MM.1S (cell line): ENCODE measurements at regions not wholly inside any gene's neighbourhood (a gene's known extent, or its start where the extent isn't known, plus 50 kb on each side); places are given as distances from the start of the nearest gene placed in this dataset.

Experiments used
- DNase-seq: peaks from one replicate; pipeline ENCODE4 v3.0.0-alpha.2; 2015
- H2AFZ ChIP-seq: fragments of 300-600 bp; sonication (generic); 2 replicates; pipeline ENCODE4 v1.6.0; 2016; ENCODE audit warnings: antibody characterized with exemption, low read length
- H3F3A ChIP-seq: fragments of 300-600 bp; sonication (generic); 2 replicates; pipeline ENCODE4 v1.6.1; 2016; ENCODE audit warnings: mild to moderate bottlenecking, antibody characterized with exemption, low read length, moderate library complexity, mixed read lengths; ENCODE audit not compliant: insufficient read depth
- H3K27ac ChIP-seq: fragments of 300-600 bp; sonication (generic); 2 replicates; pipeline ENCODE4 v1.5.1; 2016; ENCODE audit warnings: mild to moderate bottlenecking, low read length
- H3K27me3 ChIP-seq: fragments of 300-600 bp; sonication (generic); replicated peaks from 2 replicates; pipeline ENCODE4 v1.6.0; 2016; ENCODE audit warnings: low read length; ENCODE audit not compliant: insufficient read depth
- H3K36me3 ChIP-seq: fragments of 300-600 bp; sonication (generic); replicated peaks from 2 replicates; pipeline ENCODE4 v1.6.1; 2016; ENCODE audit warnings: mild to moderate bottlenecking, low read length, mixed read lengths; ENCODE audit not compliant: insufficient read depth
- H3K4me1 ChIP-seq: fragments of 300-600 bp; sonication (generic); 2 replicates; pipeline ENCODE4 v1.6.1; 2016; ENCODE audit warnings: low read length, mixed read lengths
- H3K4me2 ChIP-seq: fragments of 300-600 bp; sonication (generic); 2 replicates; pipeline ENCODE4 v1.6.0; 2016; ENCODE audit warnings: low read depth, low read length
- H3K4me3 ChIP-seq: fragments of 300-600 bp; sonication (generic); 2 replicates; pipeline ENCODE4 v1.5.1; 2016; ENCODE audit warnings: low read length, mixed read lengths
- H3K79me2 ChIP-seq: fragments of 300-600 bp; sonication (generic); 2 replicates; pipeline ENCODE4 v1.6.1; 2016; ENCODE audit warnings: mixed run types, low read length, mixed read lengths
- H3K9ac ChIP-seq: fragments of 300-600 bp; sonication (generic); 2 replicates; pipeline ENCODE4 v1.6.1; 2016; ENCODE audit warnings: low read length, mixed read lengths
- H3K9me2 ChIP-seq: fragments of 300-600 bp; sonication (generic); replicated peaks from 2 replicates; pipeline ENCODE4 v1.6.1; 2016; ENCODE audit warnings: mild to moderate bottlenecking, low read length, mixed read lengths; ENCODE audit not compliant: insufficient read depth
- H3K9me3 ChIP-seq: fragments of 300-600 bp; sonication (generic); replicated peaks from 2 replicates; pipeline ENCODE4 v1.6.1; 2016; ENCODE audit warnings: mild to moderate bottlenecking, low read length, mixed read lengths; ENCODE audit not compliant: insufficient read depth
- H4K20me1 ChIP-seq: fragments of 300-600 bp; sonication (generic); 2 replicates; pipeline ENCODE4 v1.6.1; 2016; ENCODE audit warnings: mild to moderate bottlenecking, low read length, moderate library complexity, mixed read lengths; ENCODE audit not compliant: insufficient read depth
- CTCF ChIP-seq: fragments of 300-600 bp; sonication (generic); IDR thresholded peaks from 2 replicates; pipeline ENCODE4 v1.5.1; 2016; ENCODE audit warnings: antibody characterized with exemption, low read length, mixed read lengths
- EZH2 ChIP-seq: fragments of 300-600 bp; sonication (generic); optimal IDR thresholded peaks from 2 replicates; pipeline ENCODE3; 2017; ENCODE audit warnings: low read depth, mild to moderate bottlenecking, antibody characterized with exemption, low read length, mixed read lengths
- EZH2phosphoT487 ChIP-seq: fragments of 300-600 bp; sonication (generic); IDR thresholded peaks from 2 replicates; pipeline ENCODE4 v1.6.1; 2018; ENCODE audit warnings: antibody characterized with exemption, low read length

GRCh38 chr13:50275392-50276063 lies 260.3 kb downstream of the KCNRG start:
- no peaks in the 10 kb centered on the region for H3K27me3 ChIP-seq
- no peaks in the 10 kb centered on the region for H3K9me2 ChIP-seq
- H2AFZ ChIP-seq, result no peak overlapping the region
- no peak for TF ChIP-seq EZH2phosphoT487
- no peak for TF ChIP-seq CTCF
- no peak for TF ChIP-seq EZH2
- H3K79me2 ChIP-seq, result no peaks in the 10 kb centered on the region
- DNase-seq, result no peak
- no peaks in the 10 kb centered on the region for H3K9me3 ChIP-seq
- H3K4me1 ChIP-seq, result no peaks in the 10 kb centered on the region
- no peaks in the 10 kb centered on the region for H3F3A ChIP-seq
- no peak overlapping the region for H3K27ac ChIP-seq
- H3K4me3 ChIP-seq, result no peak overlapping the region
- H4K20me1 ChIP-seq, result no peaks in the 10 kb centered on the region
- no peaks in the 10 kb centered on the region for H3K36me3 ChIP-seq
- H3K9ac ChIP-seq, result no peak overlapping the region
- H3K4me2 ChIP-seq, result no peak overlapping the region

GRCh38 chr13:50276550-50276949 lies 261.3 kb downstream of the KCNRG start:
- no peaks in the 10 kb centered on the region for H3K9me3 ChIP-seq
- H3K36me3 ChIP-seq, result no peaks in the 10 kb centered on the region
- no peaks in the 10 kb centered on the region for H3K9me2 ChIP-seq
- no peak for TF ChIP-seq CTCF
- TF ChIP-seq EZH2phosphoT487, result no peak
- no peak for TF ChIP-seq EZH2
- no peaks in the 10 kb centered on the region for H3K4me1 ChIP-seq
- H4K20me1 ChIP-seq, result no peaks in the 10 kb centered on the region
- H3K27me3 ChIP-seq, result no peaks in the 10 kb centered on the region
- H2AFZ ChIP-seq, result no peak overlapping the region
- DNase-seq, result no peak
- H3K79me2 ChIP-seq, result no peaks in the 10 kb centered on the region
- no peak overlapping the region for H3K27ac ChIP-seq
- no peak overlapping the region for H3K4me2 ChIP-seq
- H3K4me3 ChIP-seq, result no peak overlapping the region
- no peak overlapping the region for H3K9ac ChIP-seq
- H3F3A ChIP-seq, result no peaks in the 10 kb centered on the region

- Histone ChIP-seq H3K27ac (no peak overlapping the region), H3K9ac (no peak overlapping the region), H3K79me2 (no peaks in the 10 kb centered on the region), H3K27me3 (no peaks in the 10 kb centered on the region), H3K4me1 (no peaks in the 10 kb centered on the region), H3F3A (no peaks in the 10 kb centered on the region), H3K9me2 (no peaks in the 10 kb centered on the region), H2AFZ (no peak overlapping the region), H3K36me3 (no peaks in the 10 kb centered on the region), H3K4me2 (no peak overlapping the region), H4K20me1 (no peaks in the 10 kb centered on the region), H3K4me3 (no peak overlapping the region), H3K9me3 (no peaks in the 10 kb centered on the region)
- DNase-seq, result no peak
- TF ChIP-seq EZH2phosphoT487, result no peak
- no peak for TF ChIP-seq CTCF
- no peak for TF ChIP-seq EZH2
Observed at GRCh38 chr13:50277127-50277526, 261.9 kb downstream of the KCNRG start.
